Medulla oblongata (tissue), 1 donor: ENCODE measurements at regions not wholly inside any gene's neighbourhood (a gene's known extent, or its start where the extent isn't known, plus 50 kb on each side); places are given as distances from the start of the nearest gene placed in this dataset.

Experiments
- DNase-seq: peaks from one replicate; pipeline ENCODE4 v3.0.0-alpha.2; 2015; ENCODE audit errors: extremely low spot score

- peak; percentile 1 for DNase-seq
Observed at GRCh38 chr4:10204401-10205058, 87.9 kb upstream of the WDR1 start.

- no peak for DNase-seq
Observed at GRCh38 chr4:10203851-10204250, 87.3 kb upstream of the WDR1 start.

- peak; percentile 1 for DNase-seq
Observed at GRCh38 chr4:10201381-10202223, 85.0 kb upstream of the WDR1 start.

GRCh38 chr4:10200869-10201268, 84.3 kb upstream of the WDR1 start:
- DNase-seq = peak; percentile 1

GRCh38 chr4:10198365-10198764, 81.8 kb upstream of the WDR1 start:
- DNase-seq = no peak

GRCh38 chr4:10197952-10198351, 81.4 kb upstream of the WDR1 start:
- no peak for DNase-seq

GRCh38 chr4:10196191-10196590, 79.6 kb upstream of the WDR1 start:
- DNase-seq = no peak

- DNase-seq = peak; percentile 2
Observed at GRCh38 chr4:10192331-10192730, 75.7 kb upstream of the WDR1 start.

- DNase-seq = no peak
Observed at GRCh38 chr4:10188400-10189004, 71.9 kb upstream of the WDR1 start.

- DNase-seq = peak; percentile 54
Observed at GRCh38 chr4:10186228-10187214, 69.9 kb upstream of the WDR1 start.

GRCh38 chr4:10185518-10186227, 69.1 kb upstream of the WDR1 start:
- no peak for DNase-seq

- no peak for DNase-seq
Observed at GRCh38 chr4:10184501-10184938, 67.9 kb upstream of the WDR1 start.

GRCh38 chr4:10184041-10184440, 67.4 kb upstream of the WDR1 start:
- no peak for DNase-seq

GRCh38 chr4:10183462-10183861, 66.9 kb upstream of the WDR1 start:
- no peak for DNase-seq

- DNase-seq = no peak
Observed at GRCh38 chr4:10182446-10183424, 66.1 kb upstream of the WDR1 start.

GRCh38 chr4:10181745-10182445, 65.3 kb upstream of the WDR1 start:
- no peak for DNase-seq

- no peak for DNase-seq
Observed at GRCh38 chr4:10180927-10181744, 64.5 kb upstream of the WDR1 start.

- no peak for DNase-seq
Observed at GRCh38 chr4:10180603-10180926, 64.0 kb upstream of the WDR1 start.
